WTC11 (cell line): ENCODE measurements at regions not wholly inside any gene's neighbourhood (a gene's known extent, or its start where the extent isn't known, plus 50 kb on each side); places are given as distances from the start of the nearest gene placed in this dataset.

Experiments
- ATAC-seq: fragments of 200-7000 bp; cut with Tn5 transposase; 2 replicates; pipeline ENCODE4 v1.10.0; 2021; ENCODE audit warnings: mild to moderate bottlenecking, moderate library complexity
- CTCF ChIA-PET: fragments of 300-600 bp; sonication (Branson Sonifier 250); formaldehyde crosslinking; loops from one replicate; lab custom pipeline; 2021; ENCODE audit warnings: antibody characterized with exemption; lab: Charles Lee
- POLR2A ChIA-PET: fragments of 350-600 bp; sonication (Branson Sonifier 250); formaldehyde crosslinking; loops from one replicate; lab custom pipeline; 2021; ENCODE audit warnings: antibody characterized with exemption; lab: Charles Lee
- DNase-seq: peaks from one replicate; pipeline ENCODE4 v3.0.0; 2021; ENCODE audit warnings: low spot score
- H3K27ac Mint-ChIP-seq: 2 replicates; pipeline ENCODE4 v1.8.0; 2021; ENCODE audit warnings: mixed read lengths
- H3K27me3 Mint-ChIP-seq: 2 replicates; pipeline ENCODE4 v1.8.0; 2021; ENCODE audit warnings: low read depth, mild to moderate bottlenecking, moderate library complexity, mixed read lengths
- H3K36me3 Mint-ChIP-seq: 2 replicates; pipeline ENCODE4 v1.8.0; 2021; ENCODE audit warnings: mixed read lengths
- H3K4me1 Mint-ChIP-seq: 2 replicates; pipeline ENCODE4 v1.8.0; 2022; ENCODE audit warnings: mixed read lengths
- H3K4me3 Mint-ChIP-seq: 2 replicates; pipeline ENCODE4 v1.8.0; 2021; ENCODE audit warnings: mild to moderate bottlenecking, moderate library complexity, mixed read lengths
- H3K9me3 Mint-ChIP-seq: 2 replicates; pipeline ENCODE4 v1.8.0; 2021; ENCODE audit warnings: mixed read lengths
- ESRRA ChIP-seq: sonication (generic); formaldehyde crosslinking; IDR thresholded peaks from 2 replicates; pipeline ENCODE4 v1.8.1; 2022; ENCODE audit warnings: mild to moderate bottlenecking, missing genetic modification reagents, borderline replicate concordance
- ETV6 ChIP-seq: sonication (generic); formaldehyde crosslinking; IDR thresholded peaks from 2 replicates; pipeline ENCODE4 v1.8.1; 2022; ENCODE audit warnings: mild to moderate bottlenecking, missing genetic modification reagents
- MXD4 ChIP-seq: fragments of 250-450 bp; sonication (Bioruptor Pico); IDR thresholded peaks from 2 replicates; pipeline ENCODE4 v1.8.0; 2021; ENCODE audit warnings: mild to moderate bottlenecking, moderate library complexity, borderline replicate concordance
- ZNF263 ChIP-seq: sonication (generic); formaldehyde crosslinking; IDR thresholded peaks from 2 replicates; pipeline ENCODE4 v1.8.1; 2022; ENCODE audit warnings: low read depth, mild to moderate bottlenecking, moderate library complexity, missing genetic modification reagents
- ZNF317 ChIP-seq: sonication (generic); formaldehyde crosslinking; IDR thresholded peaks from 2 replicates; pipeline ENCODE4 v1.8.1; 2023; ENCODE audit warnings: low read depth, mild to moderate bottlenecking, moderate library complexity, missing genetic modification reagents, borderline replicate concordance
- ZNF671 ChIP-seq: fragments of 250-450 bp; sonication (Bioruptor Pico); IDR thresholded peaks from 2 replicates; pipeline ENCODE4 v1.8.0; 2021; ENCODE audit warnings: mild to moderate bottlenecking
- TF ChIP-seq, protein P1 (sequence below): sonication (generic); formaldehyde crosslinking; IDR thresholded peaks from 2 replicates; pipeline ENCODE4 v1.8.1; 2022; ENCODE audit warnings: missing genetic modification reagents, borderline replicate concordance
- TF ChIP-seq, protein P2 (sequence below): sonication (generic); formaldehyde crosslinking; IDR thresholded peaks from 2 replicates; pipeline ENCODE4 v1.8.0; 2022; ENCODE audit warnings: missing genetic modification reagents
- TF ChIP-seq, protein P3 (sequence below): fragments of 250-450 bp; sonication (Bioruptor Pico); IDR thresholded peaks from 2 replicates; pipeline ENCODE4 v1.8.0; 2021; ENCODE audit warnings: mild to moderate bottlenecking
- TF ChIP-seq, protein P4 (sequence below): sonication (generic); formaldehyde crosslinking; IDR thresholded peaks from 2 replicates; pipeline ENCODE4 v1.8.0; 2023; ENCODE audit warnings: missing genetic modification reagents, mild to moderate bottlenecking, borderline replicate concordance

DNA sequence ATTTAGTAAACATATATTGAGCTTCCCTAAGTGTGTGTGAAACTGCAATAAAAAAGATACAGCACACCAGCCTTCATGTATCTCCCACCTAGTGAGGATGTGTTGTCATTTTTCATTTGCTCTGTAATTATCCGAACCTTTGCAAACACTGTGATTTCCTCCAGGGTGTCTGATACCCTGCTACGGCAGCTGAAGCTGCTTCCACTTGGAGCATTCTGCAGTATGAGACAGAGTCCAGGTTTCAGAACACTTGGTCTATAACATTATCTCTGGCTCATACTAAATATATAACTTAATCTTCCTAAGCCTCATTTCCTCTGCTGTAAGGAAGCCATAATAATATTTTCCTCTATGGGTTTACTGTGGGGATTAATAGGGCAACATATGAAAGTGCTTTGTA, 1338.1 kb upstream of the SLC10A2 start (continued):
- no peak for TF ChIP-seq MXD4 (CRISPR knock-in tag)
- TF ChIP-seq, protein P1, sequence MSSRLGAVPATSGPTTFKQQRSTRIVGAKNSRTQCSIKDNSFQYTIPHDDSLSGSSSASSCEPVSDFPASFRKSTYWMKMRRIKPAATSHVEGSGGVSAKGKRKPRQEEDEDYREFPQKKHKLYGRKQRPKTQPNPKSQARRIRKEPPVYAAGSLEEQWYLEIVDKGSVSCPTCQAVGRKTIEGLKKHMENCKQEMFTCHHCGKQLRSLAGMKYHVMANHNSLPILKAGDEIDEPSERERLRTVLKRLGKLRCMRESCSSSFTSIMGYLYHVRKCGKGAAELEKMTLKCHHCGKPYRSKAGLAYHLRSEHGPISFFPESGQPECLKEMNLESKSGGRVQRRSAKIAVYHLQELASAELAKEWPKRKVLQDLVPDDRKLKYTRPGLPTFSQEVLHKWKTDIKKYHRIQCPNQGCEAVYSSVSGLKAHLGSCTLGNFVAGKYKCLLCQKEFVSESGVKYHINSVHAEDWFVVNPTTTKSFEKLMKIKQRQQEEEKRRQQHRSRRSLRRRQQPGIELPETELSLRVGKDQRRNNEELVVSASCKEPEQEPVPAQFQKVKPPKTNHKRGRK, result no peak

DNA sequence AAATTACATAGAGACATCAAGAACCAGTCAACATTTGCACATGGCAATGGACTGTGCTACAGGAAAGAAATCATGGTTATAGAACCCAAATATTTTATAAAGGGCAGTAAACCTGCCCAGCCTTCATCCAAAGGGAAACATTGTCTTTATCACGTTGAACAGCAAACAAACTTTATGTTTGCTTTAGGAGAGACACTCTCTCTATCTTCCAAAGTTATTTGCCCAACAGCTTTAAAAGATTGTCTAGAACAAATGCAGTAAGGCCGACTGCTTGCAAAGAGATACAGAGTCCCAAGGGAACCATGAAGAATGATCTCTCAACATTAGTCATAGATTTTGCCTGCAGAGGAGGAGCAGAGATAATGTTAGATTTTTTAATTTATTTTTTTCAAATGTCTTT, 1323.5 kb upstream of the SLC10A2 start:
- CTCF ChIA-PET, result no interaction called here
- H3K9me3 Mint-ChIP-seq, result peaks cover 46% of the 10 kb centered on the region
- H3K4me3 Mint-ChIP-seq, result no peak overlapping the region
- ATAC-seq (no peak), DNase-seq (no peak)
- no peak for TF ChIP-seq ESRRA (CRISPR knock-in tag)
- TF ChIP-seq ZNF671 (CRISPR knock-in tag), result no peak
- TF ChIP-seq, protein P2, sequence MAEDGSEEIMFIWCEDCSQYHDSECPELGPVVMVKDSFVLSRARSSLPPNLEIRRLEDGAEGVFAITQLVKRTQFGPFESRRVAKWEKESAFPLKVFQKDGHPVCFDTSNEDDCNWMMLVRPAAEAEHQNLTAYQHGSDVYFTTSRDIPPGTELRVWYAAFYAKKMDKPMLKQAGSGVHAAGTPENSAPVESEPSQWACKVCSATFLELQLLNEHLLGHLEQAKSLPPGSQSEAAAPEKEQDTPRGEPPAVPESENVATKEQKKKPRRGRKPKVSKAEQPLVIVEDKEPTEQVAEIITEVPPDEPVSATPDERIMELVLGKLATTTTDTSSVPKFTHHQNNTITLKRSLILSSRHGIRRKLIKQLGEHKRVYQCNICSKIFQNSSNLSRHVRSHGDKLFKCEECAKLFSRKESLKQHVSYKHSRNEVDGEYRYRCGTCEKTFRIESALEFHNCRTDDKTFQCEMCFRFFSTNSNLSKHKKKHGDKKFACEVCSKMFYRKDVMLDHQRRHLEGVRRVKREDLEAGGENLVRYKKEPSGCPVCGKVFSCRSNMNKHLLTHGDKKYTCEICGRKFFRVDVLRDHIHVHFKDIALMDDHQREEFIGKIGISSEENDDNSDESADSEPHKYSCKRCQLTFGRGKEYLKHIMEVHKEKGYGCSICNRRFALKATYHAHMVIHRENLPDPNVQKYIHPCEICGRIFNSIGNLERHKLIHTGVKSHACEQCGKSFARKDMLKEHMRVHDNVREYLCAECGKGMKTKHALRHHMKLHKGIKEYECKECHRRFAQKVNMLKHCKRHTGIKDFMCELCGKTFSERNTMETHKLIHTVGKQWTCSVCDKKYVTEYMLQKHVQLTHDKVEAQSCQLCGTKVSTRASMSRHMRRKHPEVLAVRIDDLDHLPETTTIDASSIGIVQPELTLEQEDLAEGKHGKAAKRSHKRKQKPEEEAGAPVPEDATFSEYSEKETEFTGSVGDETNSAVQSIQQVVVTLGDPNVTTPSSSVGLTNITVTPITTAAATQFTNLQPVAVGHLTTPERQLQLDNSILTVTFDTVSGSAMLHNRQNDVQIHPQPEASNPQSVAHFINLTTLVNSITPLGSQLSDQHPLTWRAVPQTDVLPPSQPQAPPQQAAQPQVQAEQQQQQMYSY (CRISPR knock-in tag), result no peak
- TF ChIP-seq ETV6 (CRISPR knock-in tag), result no peak
- no peak for TF ChIP-seq ZNF263
- POLR2A ChIA-PET, result no interaction called here
- no peaks in the 10 kb centered on the region for H3K27me3 Mint-ChIP-seq
- no peak overlapping the region for H3K27ac Mint-ChIP-seq
- no peaks in the 10 kb centered on the region for H3K4me1 Mint-ChIP-seq
- H3K36me3 Mint-ChIP-seq, result peaks cover 24% of the 10 kb centered on the region

DNA sequence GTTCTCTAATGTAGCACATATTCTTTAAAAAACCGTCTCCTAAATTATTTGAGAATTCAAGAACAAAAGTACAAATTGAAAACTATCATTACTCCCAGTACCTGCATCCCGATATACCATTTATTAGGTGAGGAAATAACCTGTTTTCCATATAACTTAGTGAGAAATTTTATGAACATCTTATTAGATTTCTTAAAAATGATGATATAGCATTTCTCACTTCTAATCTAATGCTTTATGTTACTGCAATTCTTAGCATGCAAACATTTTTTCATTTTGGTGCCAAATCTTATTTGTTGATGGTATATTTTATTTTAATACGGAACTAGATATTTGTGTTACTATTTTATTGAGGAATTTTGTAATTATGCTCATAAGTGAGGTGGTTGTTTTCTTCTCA, 1321.3 kb upstream of the SLC10A2 start:
- ATAC-seq (no peak), DNase-seq (no peak)
- POLR2A ChIA-PET, result no interaction called here
- no peaks in the 10 kb centered on the region for H3K27me3 Mint-ChIP-seq
- peaks cover 46% of the 10 kb centered on the region for H3K9me3 Mint-ChIP-seq
- peaks cover 5% of the 10 kb centered on the region for H3K4me1 Mint-ChIP-seq
- peaks cover 24% of the 10 kb centered on the region for H3K36me3 Mint-ChIP-seq
- TF ChIP-seq, protein P3, sequence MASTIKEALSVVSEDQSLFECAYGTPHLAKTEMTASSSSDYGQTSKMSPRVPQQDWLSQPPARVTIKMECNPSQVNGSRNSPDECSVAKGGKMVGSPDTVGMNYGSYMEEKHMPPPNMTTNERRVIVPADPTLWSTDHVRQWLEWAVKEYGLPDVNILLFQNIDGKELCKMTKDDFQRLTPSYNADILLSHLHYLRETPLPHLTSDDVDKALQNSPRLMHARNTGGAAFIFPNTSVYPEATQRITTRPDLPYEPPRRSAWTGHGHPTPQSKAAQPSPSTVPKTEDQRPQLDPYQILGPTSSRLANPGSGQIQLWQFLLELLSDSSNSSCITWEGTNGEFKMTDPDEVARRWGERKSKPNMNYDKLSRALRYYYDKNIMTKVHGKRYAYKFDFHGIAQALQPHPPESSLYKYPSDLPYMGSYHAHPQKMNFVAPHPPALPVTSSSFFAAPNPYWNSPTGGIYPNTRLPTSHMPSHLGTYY, result no peak
- TF ChIP-seq MXD4 (CRISPR knock-in tag) (no peak), ZNF317 (CRISPR knock-in tag) (no peak)
- TF ChIP-seq, protein P4, sequence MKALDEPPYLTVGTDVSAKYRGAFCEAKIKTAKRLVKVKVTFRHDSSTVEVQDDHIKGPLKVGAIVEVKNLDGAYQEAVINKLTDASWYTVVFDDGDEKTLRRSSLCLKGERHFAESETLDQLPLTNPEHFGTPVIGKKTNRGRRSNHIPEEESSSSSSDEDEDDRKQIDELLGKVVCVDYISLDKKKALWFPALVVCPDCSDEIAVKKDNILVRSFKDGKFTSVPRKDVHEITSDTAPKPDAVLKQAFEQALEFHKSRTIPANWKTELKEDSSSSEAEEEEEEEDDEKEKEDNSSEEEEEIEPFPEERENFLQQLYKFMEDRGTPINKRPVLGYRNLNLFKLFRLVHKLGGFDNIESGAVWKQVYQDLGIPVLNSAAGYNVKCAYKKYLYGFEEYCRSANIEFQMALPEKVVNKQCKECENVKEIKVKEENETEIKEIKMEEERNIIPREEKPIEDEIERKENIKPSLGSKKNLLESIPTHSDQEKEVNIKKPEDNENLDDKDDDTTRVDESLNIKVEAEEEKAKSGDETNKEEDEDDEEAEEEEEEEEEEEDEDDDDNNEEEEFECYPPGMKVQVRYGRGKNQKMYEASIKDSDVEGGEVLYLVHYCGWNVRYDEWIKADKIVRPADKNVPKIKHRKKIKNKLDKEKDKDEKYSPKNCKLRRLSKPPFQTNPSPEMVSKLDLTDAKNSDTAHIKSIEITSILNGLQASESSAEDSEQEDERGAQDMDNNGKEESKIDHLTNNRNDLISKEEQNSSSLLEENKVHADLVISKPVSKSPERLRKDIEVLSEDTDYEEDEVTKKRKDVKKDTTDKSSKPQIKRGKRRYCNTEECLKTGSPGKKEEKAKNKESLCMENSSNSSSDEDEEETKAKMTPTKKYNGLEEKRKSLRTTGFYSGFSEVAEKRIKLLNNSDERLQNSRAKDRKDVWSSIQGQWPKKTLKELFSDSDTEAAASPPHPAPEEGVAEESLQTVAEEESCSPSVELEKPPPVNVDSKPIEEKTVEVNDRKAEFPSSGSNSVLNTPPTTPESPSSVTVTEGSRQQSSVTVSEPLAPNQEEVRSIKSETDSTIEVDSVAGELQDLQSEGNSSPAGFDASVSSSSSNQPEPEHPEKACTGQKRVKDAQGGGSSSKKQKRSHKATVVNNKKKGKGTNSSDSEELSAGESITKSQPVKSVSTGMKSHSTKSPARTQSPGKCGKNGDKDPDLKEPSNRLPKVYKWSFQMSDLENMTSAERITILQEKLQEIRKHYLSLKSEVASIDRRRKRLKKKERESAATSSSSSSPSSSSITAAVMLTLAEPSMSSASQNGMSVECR, result no peak
- TF ChIP-seq, all 79 proteins: peak for 0
- Mint-ChIP-seq H3K27ac (no peak overlapping the region), H3K4me3 (no peak overlapping the region)
- CTCF ChIA-PET, result no interaction called here
